H1 (cell line): ENCODE measurements at regions not wholly inside any gene's neighbourhood (a gene's known extent, or its start where the extent isn't known, plus 50 kb on each side); places are given as distances from the start of the nearest gene placed in this dataset.

Source experiments
- CHD1 ChIP-seq: IDR thresholded peaks from 2 replicates; pipeline ENCODE4 v1.6.1; 2012; ENCODE audit warnings: low read depth, low read length, improper control_type of control experiment
- HDAC2 ChIP-seq, 2 experiments: fragments of 300-600 bp in 1 of 2; sonication (generic) in 1 of 2; IDR thresholded peaks; 2 replicates each; pipeline ENCODE4 v1.6.1; 2011 to 2012; ENCODE audit warnings: low read depth in 2 of 2, low read length in 2 of 2, mild to moderate bottlenecking in 2 of 2, moderate library complexity in 2 of 2, borderline replicate concordance in 1 of 2, inconsistent platforms in 1 of 2
- HDAC6 ChIP-seq: IDR thresholded peaks from one replicate; pipeline ENCODE4 v1.7.1; 2012; ENCODE audit warnings: low read depth, mild to moderate bottlenecking, inconsistent platforms, low read length, moderate library complexity
- MAFK ChIP-seq: IDR thresholded peaks from 2 replicates; pipeline ENCODE4 v1.6.1; 2012; ENCODE audit warnings: low read depth, mild to moderate bottlenecking, improper control_type of control experiment, low read length
- YY1 ChIP-seq: IDR thresholded peaks from 2 replicates; pipeline ENCODE4 v1.6.1; 2011; ENCODE audit warnings: low read depth, mild to moderate bottlenecking, low read length
- TF ChIP-seq, protein P1 (sequence below), 3 experiments: IDR thresholded peaks; 1 replicate in 2 of 3; 2 replicates in 1 of 3; pipeline versions ENCODE4 v1.5.1 to v1.6.1; 2011; ENCODE audit warnings: low read length in 3 of 3, mild to moderate bottlenecking in 3 of 3, inconsistent platforms in 2 of 3, low read depth in 1 of 3, moderate library complexity in 1 of 3; ENCODE audit not compliant: insufficient read depth in 1 of 3; ENCODE audit errors: control extremely low read depth in 1 of 3

DNA sequence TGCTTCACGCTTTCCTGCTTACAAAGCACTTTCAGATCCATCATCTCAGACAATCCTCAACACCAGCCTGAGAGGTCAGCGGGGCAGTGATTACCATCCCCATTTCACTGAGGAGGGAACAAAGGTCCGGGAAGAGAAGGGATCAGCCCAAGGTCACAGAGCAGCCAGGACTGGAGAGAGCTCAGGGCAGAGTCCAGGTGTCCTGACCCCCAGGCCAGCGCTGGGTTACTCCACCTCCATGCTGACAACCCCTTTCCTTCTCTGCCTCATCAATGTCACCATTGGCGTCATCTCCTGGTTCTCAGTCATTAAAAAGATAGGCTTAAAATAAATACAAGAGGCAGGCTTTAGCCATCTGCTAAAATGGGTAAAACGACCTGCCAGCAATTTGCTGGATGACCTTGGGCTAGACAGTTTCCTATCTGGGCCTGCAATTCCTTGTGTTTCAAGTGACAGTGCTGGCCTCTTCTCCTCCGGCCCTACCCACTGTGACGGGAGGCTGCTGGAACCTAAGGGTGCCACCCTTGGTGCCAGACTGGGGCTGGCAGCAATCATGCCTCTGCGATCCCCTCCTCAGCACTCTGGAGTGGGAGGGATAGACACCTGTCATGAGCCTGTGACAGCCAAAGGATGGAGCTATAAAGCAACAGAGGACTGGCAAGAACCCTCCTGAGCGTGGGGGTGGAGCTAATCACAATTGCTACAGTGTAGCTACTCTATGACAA is 79.5 kb upstream of the CCL1 start:
- TF ChIP-seq YY1 = no peak
- TF ChIP-seq, protein P1, sequence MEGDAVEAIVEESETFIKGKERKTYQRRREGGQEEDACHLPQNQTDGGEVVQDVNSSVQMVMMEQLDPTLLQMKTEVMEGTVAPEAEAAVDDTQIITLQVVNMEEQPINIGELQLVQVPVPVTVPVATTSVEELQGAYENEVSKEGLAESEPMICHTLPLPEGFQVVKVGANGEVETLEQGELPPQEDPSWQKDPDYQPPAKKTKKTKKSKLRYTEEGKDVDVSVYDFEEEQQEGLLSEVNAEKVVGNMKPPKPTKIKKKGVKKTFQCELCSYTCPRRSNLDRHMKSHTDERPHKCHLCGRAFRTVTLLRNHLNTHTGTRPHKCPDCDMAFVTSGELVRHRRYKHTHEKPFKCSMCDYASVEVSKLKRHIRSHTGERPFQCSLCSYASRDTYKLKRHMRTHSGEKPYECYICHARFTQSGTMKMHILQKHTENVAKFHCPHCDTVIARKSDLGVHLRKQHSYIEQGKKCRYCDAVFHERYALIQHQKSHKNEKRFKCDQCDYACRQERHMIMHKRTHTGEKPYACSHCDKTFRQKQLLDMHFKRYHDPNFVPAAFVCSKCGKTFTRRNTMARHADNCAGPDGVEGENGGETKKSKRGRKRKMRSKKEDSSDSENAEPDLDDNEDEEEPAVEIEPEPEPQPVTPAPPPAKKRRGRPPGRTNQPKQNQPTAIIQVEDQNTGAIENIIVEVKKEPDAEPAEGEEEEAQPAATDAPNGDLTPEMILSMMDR (IDR thresholded peaks at IDR 0.05; ENCODE audit: control extremely low read depth in 1 of 3, insufficient read depth in 1 of 3, low read depth in 1 of 3, low read length in 3 of 3) = no peak
- no peak for TF ChIP-seq HDAC2 (IDR thresholded peaks at IDR 0.05; ENCODE audit: borderline replicate concordance in 1 of 2, low read depth in 2 of 2, low read length in 2 of 2)
- no peak for TF ChIP-seq HDAC6
- TF ChIP-seq CHD1 = no peak
- no peak for TF ChIP-seq MAFK
